ENCODE measurements at regions not wholly inside any gene's neighbourhood (a gene's known extent, or its start where the extent isn't known, plus 50 kb on each side); places are given as distances from the start of the nearest gene placed in this dataset.

DNA sequence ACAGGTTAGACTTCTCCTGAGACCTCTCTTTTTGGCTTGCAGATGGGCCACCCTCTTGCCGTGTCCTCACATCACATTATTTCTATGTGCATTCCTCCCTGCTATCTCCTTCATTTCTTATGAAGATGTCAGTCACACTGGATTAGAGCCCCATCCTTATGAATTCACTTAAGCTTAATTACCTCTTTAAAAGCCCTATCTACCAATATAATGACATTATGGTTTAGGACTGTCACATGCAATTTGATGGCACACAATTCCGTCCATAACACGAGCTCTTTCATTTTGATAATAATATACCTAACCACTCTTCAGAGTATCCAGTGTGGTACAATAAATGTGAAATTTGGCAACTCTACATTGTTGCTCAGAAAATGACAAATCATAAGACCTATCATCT is 1037.3 kb downstream of the DIAPH3 start:
- DNase-seq (no peak), ATAC-seq (no peak)
- Histone ChIP-seq H3K9me3 (no peaks in the 10 kb centered on the region), H3K27me3 (no peaks in the 10 kb centered on the region), H3K4me1 (no peaks in the 10 kb centered on the region), H3K4me3 (no peak overlapping the region), H3K27ac (no peak overlapping the region), H3K36me3 (no peaks in the 10 kb centered on the region)
- intact Hi-C loops (cut with DNase I) = no loop called here
- 90 to 97% (median 92%) methylated on average over 3 of the region's 3 CpGs for WGBS, 4 donors
- TF ChIP-seq, protein P1, sequence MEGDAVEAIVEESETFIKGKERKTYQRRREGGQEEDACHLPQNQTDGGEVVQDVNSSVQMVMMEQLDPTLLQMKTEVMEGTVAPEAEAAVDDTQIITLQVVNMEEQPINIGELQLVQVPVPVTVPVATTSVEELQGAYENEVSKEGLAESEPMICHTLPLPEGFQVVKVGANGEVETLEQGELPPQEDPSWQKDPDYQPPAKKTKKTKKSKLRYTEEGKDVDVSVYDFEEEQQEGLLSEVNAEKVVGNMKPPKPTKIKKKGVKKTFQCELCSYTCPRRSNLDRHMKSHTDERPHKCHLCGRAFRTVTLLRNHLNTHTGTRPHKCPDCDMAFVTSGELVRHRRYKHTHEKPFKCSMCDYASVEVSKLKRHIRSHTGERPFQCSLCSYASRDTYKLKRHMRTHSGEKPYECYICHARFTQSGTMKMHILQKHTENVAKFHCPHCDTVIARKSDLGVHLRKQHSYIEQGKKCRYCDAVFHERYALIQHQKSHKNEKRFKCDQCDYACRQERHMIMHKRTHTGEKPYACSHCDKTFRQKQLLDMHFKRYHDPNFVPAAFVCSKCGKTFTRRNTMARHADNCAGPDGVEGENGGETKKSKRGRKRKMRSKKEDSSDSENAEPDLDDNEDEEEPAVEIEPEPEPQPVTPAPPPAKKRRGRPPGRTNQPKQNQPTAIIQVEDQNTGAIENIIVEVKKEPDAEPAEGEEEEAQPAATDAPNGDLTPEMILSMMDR (IDR thresholded peaks at IDR 0.05) = no peak
- no peak for TF ChIP-seq POLR2A (IDR thresholded peaks at IDR 0.05)

DNA sequence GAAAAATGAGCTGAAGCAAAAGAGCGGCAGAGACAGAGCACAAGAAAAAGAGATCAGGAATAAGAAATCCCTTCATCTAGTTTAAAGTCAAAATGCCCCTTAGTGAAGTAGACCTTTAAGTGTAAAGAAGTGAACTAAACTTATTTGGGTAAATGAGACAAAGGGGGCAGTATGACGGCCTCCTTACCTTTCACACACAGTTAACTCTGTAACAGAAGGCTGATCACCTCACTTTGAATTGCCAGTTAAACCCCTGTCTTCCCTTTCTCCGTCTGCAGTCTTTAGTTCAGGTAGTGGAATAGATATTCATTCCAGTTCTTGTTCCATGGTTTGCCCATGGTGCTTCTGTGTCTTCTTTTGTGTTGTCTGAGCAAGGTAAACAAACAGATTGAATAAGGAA is 1029.8 kb downstream of the DIAPH3 start:
- Histone ChIP-seq H3K27me3 (no peaks in the 10 kb centered on the region), H3K4me1 (no peaks in the 10 kb centered on the region), H3K9me3 (no peaks in the 10 kb centered on the region), H3K36me3 (no peaks in the 10 kb centered on the region), H3K4me3 (no peak overlapping the region), H3K27ac (no peak overlapping the region)
- intact Hi-C loops (cut with DNase I) = no loop called here
- DNase-seq (no peak), ATAC-seq (no peak)
- 87 to 93% (median 91%) methylated on average over 3 of the region's 3 CpGs for WGBS, 4 donors
- TF ChIP-seq, protein P1 (IDR thresholded peaks at IDR 0.05) = no peak
- TF ChIP-seq POLR2A (IDR thresholded peaks at IDR 0.05) = no peak

DNA sequence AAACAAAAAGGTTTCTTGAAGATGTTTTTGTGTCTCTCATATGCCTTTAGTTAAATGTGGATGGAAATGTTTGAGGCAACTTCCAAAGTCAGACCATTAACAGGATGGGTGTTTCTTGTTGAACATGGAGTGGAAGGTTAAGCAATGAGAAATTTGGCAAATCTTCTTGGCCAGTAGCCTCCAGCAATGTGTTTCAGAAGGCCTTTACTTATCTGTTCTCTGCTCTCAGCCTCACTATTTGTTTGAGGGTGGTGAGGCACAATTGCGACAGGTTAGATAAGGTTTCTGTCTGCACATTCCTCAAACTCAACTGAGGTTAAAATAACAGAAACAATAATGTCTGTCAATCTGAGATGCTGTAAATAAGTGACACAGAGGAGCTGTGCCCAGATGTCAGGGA is 1019.0 kb downstream of the DIAPH3 start:
- no peaks in the 10 kb centered on the region for H3K36me3 ChIP-seq
- no peaks in the 10 kb centered on the region for H3K4me1 ChIP-seq
- no peaks in the 10 kb centered on the region for H3K9me3 ChIP-seq
- no peak overlapping the region for H3K4me3 ChIP-seq
- intact Hi-C loops (cut with DNase I) = no loop called here
- no peaks in the 10 kb centered on the region for H3K27me3 ChIP-seq
- no peak for DNase-seq
- no peak overlapping the region for H3K27ac ChIP-seq
- 38 to 51% (median 41%) methylated on average over 1 of the region's 1 CpG for WGBS, 4 donors
- peak in 1 of 4 donors; percentile 62 for ATAC-seq
- no peak for TF ChIP-seq POLR2A (IDR thresholded peaks at IDR 0.05)
- TF ChIP-seq, protein P1 (IDR thresholded peaks at IDR 0.05) = no peak

DNA sequence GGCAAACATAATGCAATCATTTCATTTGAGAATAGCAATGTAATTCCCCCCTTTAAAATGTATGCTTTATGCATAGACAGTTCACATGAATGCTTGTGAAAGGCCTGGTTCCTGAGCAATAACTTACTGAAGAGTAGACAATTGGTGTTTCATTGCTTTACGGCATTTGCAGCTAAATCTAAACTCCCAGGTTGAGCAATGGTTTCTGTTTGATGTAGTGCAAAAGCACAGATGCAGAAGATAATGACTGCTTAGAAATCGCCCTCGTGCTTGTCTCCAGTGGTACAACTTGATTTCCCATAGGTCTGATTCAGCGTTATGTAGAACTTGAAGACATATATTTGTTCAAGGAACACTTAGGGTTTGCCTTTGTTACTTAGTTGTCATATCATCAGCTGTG is 1018.3 kb downstream of the DIAPH3 start:
- no peak for ATAC-seq
- no peak overlapping the region for H3K27ac ChIP-seq
- TF ChIP-seq POLR2A (IDR thresholded peaks at IDR 0.05) = no peak
- TF ChIP-seq, protein P1 (IDR thresholded peaks at IDR 0.05) = no peak
- intact Hi-C loops (cut with DNase I) = no loop called here
- H3K4me3 ChIP-seq = no peak overlapping the region
- no peaks in the 10 kb centered on the region for H3K9me3 ChIP-seq
- 95 to 97% (median 96%) methylated on average over 4 of the region's 4 CpGs for WGBS, 4 donors
- no peaks in the 10 kb centered on the region for H3K36me3 ChIP-seq
- no peak for DNase-seq
- H3K27me3 ChIP-seq = no peaks in the 10 kb centered on the region
- H3K4me1 ChIP-seq = no peaks in the 10 kb centered on the region

Data from heart left ventricle (tissue), 16 donors.